ENCODE measurements at regions not wholly inside any gene's neighbourhood (a gene's known extent, or its start where the extent isn't known, plus 50 kb on each side); places are given as distances from the start of the nearest gene placed in this dataset.

DNA sequence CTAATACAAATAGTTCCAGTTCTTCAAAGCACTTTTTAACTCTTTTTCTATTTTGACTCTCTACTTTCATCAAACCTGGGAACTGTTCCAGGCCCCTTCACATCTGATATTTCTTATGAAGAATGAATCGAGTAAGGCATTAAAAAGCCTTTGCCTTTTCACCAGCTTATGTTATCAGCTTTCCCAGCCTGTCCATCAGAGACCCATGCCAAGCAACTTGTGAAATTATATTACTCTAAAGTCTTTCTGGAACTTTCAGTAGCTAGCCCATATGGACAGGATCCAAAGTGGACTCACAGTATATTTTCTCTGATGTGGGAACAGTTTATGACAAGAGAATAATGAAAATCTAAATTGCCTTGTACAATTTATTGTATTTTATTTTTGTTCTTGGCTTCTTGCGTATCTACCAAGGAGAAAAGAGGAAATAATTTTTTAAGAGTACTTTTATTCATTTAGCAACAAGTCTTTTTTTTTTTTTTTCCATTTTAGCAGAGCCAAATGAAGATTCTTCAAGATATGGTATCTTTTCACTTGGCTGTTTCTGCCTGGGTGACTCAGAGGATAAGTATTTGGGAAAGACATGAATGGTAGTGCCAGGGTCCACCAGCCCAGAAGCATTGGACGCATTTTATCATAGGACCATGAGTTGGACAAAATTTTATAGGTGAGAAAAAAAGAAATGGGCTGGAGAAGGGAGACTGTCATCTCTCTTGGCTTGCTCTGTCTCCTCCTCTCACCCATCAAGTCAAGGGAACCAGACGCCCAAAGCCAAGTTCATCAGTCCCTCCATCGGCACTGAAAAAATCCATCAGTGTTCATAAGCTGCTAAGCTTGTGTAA lies 195.8 kb upstream of the NEBL start:
- no peak for DNase-seq (ENCODE audit: low read depth)

DNA sequence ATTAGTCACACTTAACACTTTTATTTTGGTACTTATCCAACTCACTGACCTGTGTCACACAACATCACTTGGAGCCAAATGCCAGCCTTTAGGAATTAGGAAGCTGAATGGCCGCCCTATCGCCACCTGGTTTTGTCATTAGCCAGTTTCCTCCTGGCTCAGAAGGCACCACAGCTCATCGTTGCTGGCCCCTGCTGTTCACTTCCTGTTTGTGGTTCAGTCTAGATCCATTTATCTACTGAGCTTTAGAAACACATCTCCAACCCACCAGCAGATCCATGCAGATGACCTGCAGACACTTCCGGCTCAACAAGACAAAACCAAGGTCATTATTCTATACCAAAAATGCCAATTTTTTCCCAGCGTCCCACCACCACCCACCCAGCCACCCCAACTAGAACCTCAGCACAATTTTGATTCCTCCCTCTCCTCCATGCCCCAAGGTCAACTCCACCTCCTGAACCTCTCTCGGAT lies 193.5 kb upstream of the NEBL start:
- no peak for DNase-seq (ENCODE audit: low read depth)

DNA sequence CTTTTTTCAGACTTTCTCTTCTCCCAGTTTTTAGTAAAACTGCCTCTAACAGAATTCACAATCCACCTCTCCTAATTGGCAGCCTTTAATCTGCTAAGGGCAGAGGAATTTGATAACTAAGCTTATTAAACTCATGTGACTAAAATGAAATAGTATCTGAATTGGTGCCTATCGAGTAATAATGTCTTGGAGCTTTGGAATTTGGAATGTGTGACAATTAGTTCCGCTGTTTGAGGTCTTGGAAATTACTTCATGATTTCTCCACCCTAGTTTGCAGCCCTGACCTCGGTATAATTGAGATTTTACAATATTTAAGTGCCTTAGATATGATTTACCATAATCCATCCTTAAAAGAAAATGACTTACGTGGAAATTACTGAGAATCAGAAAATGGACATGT lies 190.4 kb upstream of the NEBL start:
- no peak for DNase-seq (ENCODE audit: low read depth)

GRCh38 chr10:21084700-21085099 lies 187.6 kb upstream of the NEBL start:
- DNase-seq (ENCODE audit: low read depth) = no peak

GRCh38 chr10:21083861-21084260 lies 186.8 kb upstream of the NEBL start:
- peak; percentile 24 for DNase-seq (ENCODE audit: low read depth)

DNA sequence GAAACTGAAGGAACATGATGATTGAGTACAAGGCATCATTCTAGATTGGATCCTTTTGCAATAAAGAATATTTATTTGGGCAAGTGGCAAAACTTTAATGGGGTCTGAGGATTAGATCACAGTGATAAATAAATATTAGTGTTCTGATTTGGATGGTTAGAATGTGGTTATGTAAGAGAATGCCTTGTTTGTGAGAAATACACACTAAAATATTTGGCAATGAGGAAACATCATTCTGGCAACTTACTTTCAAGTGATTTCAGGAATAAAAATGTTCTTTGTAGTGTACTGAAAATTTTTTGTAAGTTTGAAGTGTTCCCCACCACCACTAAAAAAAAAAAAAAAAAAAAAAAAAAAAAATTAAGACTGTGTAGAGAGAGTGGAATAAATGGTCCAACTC lies 185.1 kb upstream of the NEBL start:
- no peak for DNase-seq (ENCODE audit: low read depth)

- no peak for DNase-seq (ENCODE audit: low read depth)
These were observed 183.2 kb upstream of the NEBL start for GRCh38 chr10:21080261-21080660.

- DNase-seq (ENCODE audit: low read depth) = no peak
These were observed 182.2 kb upstream of the NEBL start for GRCh38 chr10:21079330-21079658.

GRCh38 chr10:21078410-21079329 lies 181.6 kb upstream of the NEBL start:
- peak; percentile 62 for DNase-seq (ENCODE audit: low read depth)

DNA sequence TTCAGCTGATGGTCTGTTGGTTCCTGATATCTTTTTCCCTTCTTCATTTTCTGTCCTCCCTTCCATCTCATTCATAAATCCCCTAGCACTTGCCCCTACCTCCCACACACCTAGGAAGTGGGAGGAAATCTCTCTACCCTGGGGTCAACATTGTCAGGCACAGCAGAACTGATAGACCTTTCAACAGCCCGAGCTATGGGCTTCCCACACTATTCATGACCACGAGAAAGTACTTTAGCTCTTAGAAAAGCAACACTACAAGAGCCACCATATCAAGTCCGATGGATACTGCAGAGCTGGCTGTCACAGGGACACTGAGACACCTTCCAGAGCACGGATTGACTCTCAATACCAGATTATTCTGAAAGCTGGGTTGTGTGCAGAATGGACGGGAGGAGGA lies 180.6 kb upstream of the NEBL start:
- DNase-seq (ENCODE audit: low read depth) = no peak

GRCh38 chr10:21076381-21076780 lies 179.3 kb upstream of the NEBL start:
- no peak for DNase-seq (ENCODE audit: low read depth)

DNA sequence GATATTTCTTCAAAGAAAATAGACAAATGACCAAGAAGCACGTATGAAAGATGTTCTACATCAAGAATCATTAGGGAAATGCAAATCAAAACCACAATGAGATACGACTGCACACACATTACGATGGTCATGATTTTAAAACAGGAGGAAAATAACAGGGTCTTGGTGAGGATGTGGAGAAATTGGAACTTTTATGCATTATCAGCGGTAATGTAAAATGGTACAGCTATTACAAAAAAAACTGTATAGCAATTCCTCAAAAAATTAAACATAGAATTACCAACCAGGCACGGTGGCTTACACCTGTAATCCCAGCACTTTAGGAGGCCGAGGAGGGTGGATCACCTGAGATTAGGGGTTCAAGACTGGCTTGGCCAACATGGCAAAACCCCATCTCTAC lies 178.8 kb upstream of the NEBL start:
- no peak for DNase-seq (ENCODE audit: low read depth)

GRCh38 chr10:21071001-21071673 lies 174.0 kb upstream of the NEBL start:
- DNase-seq (ENCODE audit: low read depth) = no peak

- no peak for DNase-seq (ENCODE audit: low read depth)
These were observed 173.0 kb upstream of the NEBL start for GRCh38 chr10:21069929-21070700.

DNA sequence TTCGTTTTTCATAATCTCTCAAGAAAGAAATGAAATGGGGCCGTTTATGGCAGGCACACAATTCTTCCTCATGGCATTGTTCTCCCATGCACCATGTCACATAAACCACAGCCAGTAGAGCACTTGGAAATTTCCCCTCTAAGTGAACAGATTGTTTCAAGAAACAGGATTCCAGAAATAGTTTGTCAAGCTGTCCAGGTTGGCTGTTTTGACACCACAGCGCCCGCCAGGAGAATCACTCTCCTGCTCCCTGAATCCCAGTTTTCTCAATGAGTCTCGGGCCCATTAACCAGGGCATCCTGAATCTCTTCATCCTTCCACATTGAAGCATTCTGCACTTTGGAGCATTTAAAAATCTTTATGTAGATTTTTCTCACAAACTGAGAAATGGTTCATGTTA lies 172.2 kb upstream of the NEBL start:
- DNase-seq (ENCODE audit: low read depth) = no peak

DNA sequence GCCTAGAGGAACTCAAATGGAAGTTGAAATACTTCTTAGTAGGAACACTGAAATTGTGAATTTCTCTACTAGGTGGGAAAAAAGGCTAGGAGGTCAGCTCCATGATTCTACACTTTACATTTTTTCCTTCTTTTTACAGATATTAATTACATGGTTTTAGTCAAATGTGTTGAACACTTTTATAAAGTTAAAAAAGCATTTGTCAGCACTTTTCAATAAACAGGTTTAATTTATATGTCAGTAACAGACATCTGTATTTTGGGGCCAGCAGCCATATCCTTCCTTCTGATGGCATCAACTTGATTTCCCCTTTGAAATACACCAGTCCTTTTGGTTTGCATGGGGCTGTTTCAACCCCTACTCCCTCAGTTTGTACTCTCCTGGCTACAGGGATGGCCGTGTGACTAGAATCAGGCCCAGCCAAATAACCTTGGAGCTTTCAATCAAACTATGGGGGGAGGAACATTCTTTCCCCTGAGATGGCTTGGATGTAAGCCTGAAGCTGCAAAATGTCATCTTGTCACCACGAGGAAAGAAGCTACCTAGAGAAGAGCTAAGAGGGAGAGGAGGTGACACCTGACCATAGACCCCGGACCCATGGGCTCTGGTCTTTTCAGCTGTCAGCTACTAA lies 171.0 kb upstream of the NEBL start:
- no peak for DNase-seq (ENCODE audit: low read depth)

DNA sequence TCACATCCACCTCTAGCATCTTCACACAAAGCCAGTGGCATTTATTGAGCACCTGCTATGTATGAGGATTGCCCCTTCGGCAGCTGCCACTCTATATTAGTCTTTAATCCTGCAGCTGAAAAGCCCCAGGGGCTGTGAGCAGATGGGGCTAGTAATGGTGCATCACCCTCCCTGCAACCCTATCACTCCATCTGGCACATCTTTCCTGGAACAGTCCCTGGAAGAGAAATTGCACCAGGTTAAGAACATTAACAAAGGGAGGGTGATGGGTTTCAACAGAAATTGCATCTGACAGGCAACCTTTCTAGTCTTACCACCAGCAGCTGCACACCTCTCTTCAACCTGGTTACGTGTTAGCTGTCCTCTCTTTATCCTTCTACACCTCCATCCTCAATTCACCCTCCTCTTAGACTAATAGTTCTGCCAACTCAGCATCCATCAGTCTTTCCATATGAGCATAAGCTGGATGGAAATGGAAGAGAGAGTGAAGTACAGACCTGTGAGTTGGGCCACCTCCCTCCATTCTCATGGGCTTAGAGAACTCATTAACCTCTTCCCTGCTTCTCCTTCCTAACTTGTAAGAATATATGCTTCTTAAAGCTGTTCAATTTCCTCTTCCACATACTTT lies 168.6 kb upstream of the NEBL start:
- no peak for DNase-seq (ENCODE audit: low read depth)

DNA sequence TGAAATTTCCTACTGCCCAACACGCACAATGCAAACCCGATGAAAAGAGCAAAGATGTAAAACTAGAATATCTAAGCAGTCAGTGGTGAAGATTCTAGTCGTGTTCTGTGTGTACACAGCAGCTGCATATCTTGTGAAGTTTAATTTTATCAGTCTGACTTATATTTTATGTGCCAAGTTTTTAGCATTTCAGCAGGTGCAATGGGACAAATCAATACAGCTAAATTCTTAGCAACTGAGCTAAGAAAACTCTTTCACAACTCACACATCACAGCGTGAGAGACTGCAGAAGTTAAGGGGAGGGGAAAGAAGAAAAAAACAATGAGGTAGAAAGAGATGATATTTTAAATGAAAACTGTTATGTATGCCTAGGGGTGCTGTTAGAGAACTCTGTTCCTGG lies 164.9 kb upstream of the NEBL start:
- no peak for DNase-seq (ENCODE audit: low read depth)

DNA sequence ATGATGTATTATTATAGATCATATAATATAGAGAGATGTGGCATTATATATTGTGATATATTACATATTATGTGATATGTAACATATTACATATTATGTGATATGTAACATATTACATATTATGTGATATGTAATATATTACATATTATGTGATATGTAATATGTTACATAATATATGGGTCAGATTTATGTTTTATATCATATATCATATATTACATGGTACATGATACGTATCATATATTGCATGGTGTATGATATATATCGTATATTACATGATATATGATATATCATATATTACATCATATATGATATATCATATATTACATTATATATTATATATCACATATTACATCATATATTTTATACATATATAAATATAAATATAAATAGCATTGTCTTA lies 164.1 kb upstream of the NEBL start:
- DNase-seq (ENCODE audit: low read depth) = no peak

DNA sequence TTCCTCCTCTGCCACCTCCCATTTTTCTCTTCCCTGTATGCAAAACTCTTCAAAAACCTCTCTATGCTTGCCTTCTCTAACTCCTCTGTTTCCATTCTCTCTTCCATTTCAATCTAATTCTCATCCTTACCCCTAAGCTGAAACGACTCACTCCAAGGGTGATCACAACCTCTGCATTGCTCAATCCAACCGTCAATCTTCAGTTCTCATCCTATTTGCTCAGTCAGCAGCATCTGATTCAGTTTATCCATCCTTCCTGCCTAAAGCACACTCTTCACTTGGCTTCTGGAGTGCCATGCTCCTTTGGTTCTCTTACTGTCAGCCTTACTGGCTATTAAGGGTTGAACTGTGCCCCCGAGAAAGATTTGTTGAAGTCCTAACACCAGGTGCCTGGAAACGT lies 163.5 kb upstream of the NEBL start:
- no peak for DNase-seq (ENCODE audit: low read depth)

DNA sequence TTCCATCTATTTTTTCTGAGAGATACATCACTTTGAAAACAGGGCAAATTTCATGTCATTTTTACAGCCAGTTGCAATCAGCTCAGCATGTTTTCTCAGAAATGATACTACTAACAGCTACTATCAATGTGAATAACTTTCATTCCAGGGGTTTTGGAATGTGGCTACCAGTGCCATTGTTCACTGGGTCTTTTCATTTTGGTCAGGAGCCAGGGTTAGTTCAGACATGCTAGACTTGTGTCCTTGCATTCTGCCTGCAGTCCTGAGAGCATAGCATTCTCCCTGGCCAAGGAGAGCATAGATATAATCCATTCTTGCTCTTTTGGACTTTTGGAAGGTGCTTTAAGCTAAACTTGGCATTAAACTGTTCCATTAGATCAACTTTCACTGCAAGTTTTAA lies 160.9 kb upstream of the NEBL start:
- DNase-seq (ENCODE audit: low read depth) = no peak
